Panc1 (cell line): ENCODE measurements at regions not wholly inside any gene's neighbourhood (a gene's known extent, or its start where the extent isn't known, plus 50 kb on each side); places are given as distances from the start of the nearest gene placed in this dataset.

Experiments used
- ATAC-seq: fragments of 200-7000 bp; cut with Tn5 transposase; 2 replicates; pipeline ENCODE4 v1.9.1; 2020; ENCODE audit warnings: mild to moderate bottlenecking, moderate library complexity
- BruUV-seq: library from RNA; stranded (reverse); fragments of 400-500 nt; replicated peaks from 2 replicates; lab custom pipeline; 2021; lab: Mats Ljungman, UMichigan
- CTCF ChIA-PET: fragments of 300-600 bp; sonication (Branson Sonifier 250); formaldehyde crosslinking; loops from one replicate; lab custom pipeline; 2022; ENCODE audit warnings: antibody characterized with exemption; lab: Charles Lee
- POLR2A ChIA-PET: fragments of 300-600 bp; sonication (Branson Sonifier 250); formaldehyde crosslinking; loops from one replicate; lab custom pipeline; 2022; ENCODE audit warnings: antibody characterized with exemption; lab: Charles Lee
- DNase-seq: peaks from one replicate; pipeline ENCODE4 v3.0.0-alpha.2; 2010; ENCODE audit warnings: low read depth, low spot score
- H3K27ac ChIP-seq: 2 replicates; pipeline ENCODE4 v1.5.1; 2011; ENCODE audit warnings: mild to moderate bottlenecking, low read length, inconsistent platforms
- H3K27me3 ChIP-seq: fragments of 200-500 bp; sonication (Bioruptor generic); 2 replicates; pipeline ENCODE4 v1.6.0; 2014; ENCODE audit warnings: low read length, inconsistent platforms; ENCODE audit not compliant: control insufficient read depth, insufficient read depth
- H3K36me3 ChIP-seq: fragments of 200-500 bp; sonication (Bioruptor generic); 2 replicates; pipeline ENCODE4 v1.5.1; 2014; ENCODE audit warnings: inconsistent platforms, mild to moderate bottlenecking, low read length, moderate library complexity; ENCODE audit not compliant: control insufficient read depth, insufficient read depth
- H3K4me1 ChIP-seq: 2 replicates; pipeline ENCODE4 v1.5.1; 2011; ENCODE audit warnings: inconsistent platforms, mild to moderate bottlenecking, low read length, moderate library complexity; ENCODE audit not compliant: control insufficient read depth, insufficient read depth
- H3K4me3 ChIP-seq, 2 experiments: 2 replicates each; pipeline ENCODE4 v1.5.1; 2011 to 2012; ENCODE audit warnings: low read depth in 2 of 2, low read length in 2 of 2, mild to moderate bottlenecking in 2 of 2, inconsistent platforms in 1 of 2, moderate library complexity in 1 of 2
- H3K9me3 ChIP-seq: fragments of 200-500 bp; sonication (Bioruptor generic); 2 replicates; pipeline ENCODE4 v1.5.1; 2014; ENCODE audit warnings: low read depth, mild to moderate bottlenecking, inconsistent platforms, low read length, moderate library complexity; ENCODE audit not compliant: control insufficient read depth, insufficient read depth
- CTCF ChIP-seq: fragments of 450-650 bp; IDR thresholded peaks from 2 replicates; pipeline ENCODE4 v1.5.1; 2017; ENCODE audit warnings: mild to moderate bottlenecking
- POLR2AphosphoS5 ChIP-seq: IDR thresholded peaks from 2 replicates; pipeline ENCODE4 v1.6.1; 2012; ENCODE audit warnings: mild to moderate bottlenecking, low read depth, low read length, moderate library complexity
- REST ChIP-seq, 2 experiments: IDR thresholded peaks; 2 replicates each; pipeline ENCODE4 v1.6.1; 2011 to 2012; ENCODE audit warnings: low read depth in 2 of 2, control low read depth in 1 of 2, low read length in 1 of 2, mild to moderate bottlenecking in 1 of 2, moderate library complexity in 1 of 2; ENCODE audit not compliant: insufficient read depth in 1 of 2
- SIN3A ChIP-seq: IDR thresholded peaks from 2 replicates; pipeline ENCODE4 v1.6.1; 2012; ENCODE audit warnings: low read depth, mild to moderate bottlenecking, low read length, moderate library complexity, borderline replicate concordance; ENCODE audit not compliant: insufficient read depth
- TCF7L2 ChIP-seq: IDR thresholded peaks from 2 replicates; pipeline ENCODE4 v1.6.1; 2011; ENCODE audit warnings: mild to moderate bottlenecking, low read depth, low read length, inconsistent platforms
- in situ Hi-C: cut with HindIII; loops from 2 replicates; pipeline ENCODE4 v1.10.0; 2016; ENCODE audit warnings: low sequenced_read_pairs, low pct_unique_long_range_greater_than_20kb
- intact Hi-C: fragments of 100-400 bp; cut with micrococcal nuclease; formaldehyde crosslinking; loops from one replicate; pipeline ENCODE4 v1.10.0; 2022; ENCODE audit not compliant: unreplicated experiment

- intact Hi-C loops, result no loop called here
- DNase-seq (no peak), ATAC-seq (no peak)
- Histone ChIP-seq H3K9me3 (no peaks in the 10 kb centered on the region), H3K27ac (no peak overlapping the region), H3K36me3 (no peaks in the 10 kb centered on the region), H3K4me3 (no peak overlapping the region), H3K4me1 (no peaks in the 10 kb centered on the region), H3K27me3 (no peaks in the 10 kb centered on the region)
- TF ChIP-seq TCF7L2 (no peak), REST (IDR thresholded peaks at IDR 0.05; ENCODE audit: insufficient read depth in 1 of 2, low read depth in 2 of 2, low read length in 1 of 2) (no peak), CTCF (no peak), SIN3A (no peak), POLR2AphosphoS5 (no peak)
- in situ Hi-C loops, result no loop called here
- ChIA-PET POLR2A (no interaction called here), CTCF (no interaction called here)
- BruUV-seq, result no TSS peak
These were observed 753.8 kb upstream of the B3GALT2 start for GRCh38 chr1:193940176-193940575.

GRCh38 chr1:193939585-193939984 lies 753.2 kb upstream of the B3GALT2 start:
- POLR2A ChIA-PET, result no interaction called here

More at GRCh38 chr1:193939585-193939984, 753.2 kb upstream of the B3GALT2 start:
- H3K4me3 ChIP-seq, result no peak overlapping the region
- no peak for ATAC-seq
- TF ChIP-seq REST (IDR thresholded peaks at IDR 0.05; ENCODE audit: insufficient read depth in 1 of 2, low read depth in 2 of 2, low read length in 1 of 2), result no peak
- TF ChIP-seq CTCF, result no peak
- no peak for TF ChIP-seq SIN3A
- TF ChIP-seq TCF7L2, result no peak
- no peak for TF ChIP-seq POLR2AphosphoS5
- in situ Hi-C loops, result no loop called here
- CTCF ChIA-PET, result no interaction called here
- no TSS peak for BruUV-seq
- no peak overlapping the region for H3K27ac ChIP-seq
- H3K27me3 ChIP-seq, result no peaks in the 10 kb centered on the region
- intact Hi-C loops, result no loop called here
- no peaks in the 10 kb centered on the region for H3K4me1 ChIP-seq
- no peaks in the 10 kb centered on the region for H3K36me3 ChIP-seq
- no peak for DNase-seq
- no peaks in the 10 kb centered on the region for H3K9me3 ChIP-seq
